DND-41 (cell line): ENCODE measurements at regions not wholly inside any gene's neighbourhood (a gene's known extent, or its start where the extent isn't known, plus 50 kb on each side); places are given as distances from the start of the nearest gene placed in this dataset.

Experiments
- ATAC-seq: fragments of 200-7000 bp; cut with Tn5 transposase; 3 replicates; pipeline ENCODE4 v1.9.1; 2021; ENCODE audit warnings: low read depth; ENCODE audit not compliant: insufficient read depth
- DNase-seq: peaks from one replicate; pipeline ENCODE4 v3.0.0-alpha.2; 2020
- H2AFZ ChIP-seq: 2 replicates; pipeline ENCODE4 v1.6.0; 2012; ENCODE audit warnings: low read depth, low read length
- H3K27ac ChIP-seq: 2 replicates; pipeline ENCODE4 v1.5.1; 2012; ENCODE audit warnings: low read length, inconsistent platforms
- H3K27me3 ChIP-seq: fragments of 200-600 bp; sonication (generic); 2 replicates; pipeline ENCODE4 v1.6.0; 2012; ENCODE audit warnings: low read length, mild to moderate bottlenecking, inconsistent platforms; ENCODE audit not compliant: insufficient read depth, poor library complexity
- H3K36me3 ChIP-seq: 2 replicates; pipeline ENCODE4 v1.5.1; 2012; ENCODE audit warnings: low read length, inconsistent platforms; ENCODE audit not compliant: insufficient read depth
- H3K4me1 ChIP-seq: 2 replicates; pipeline ENCODE4 v1.5.1; 2012; ENCODE audit warnings: mild to moderate bottlenecking, low read length; ENCODE audit not compliant: insufficient read depth
- H3K4me2 ChIP-seq: 2 replicates; pipeline ENCODE4 v1.6.0; 2012; ENCODE audit warnings: mild to moderate bottlenecking, moderate library complexity, low read length, inconsistent platforms; ENCODE audit not compliant: insufficient read depth
- H3K4me3 ChIP-seq, 2 experiments: fragments of 200-600 bp in 1 of 2; shearing (Covaris generic) in 1 of 2; 2 replicates each; pipeline ENCODE4 v1.5.1; 2012 to 2016; ENCODE audit warnings: inconsistent platforms in 2 of 2, low read length in 2 of 2, mild to moderate bottlenecking in 2 of 2, low read depth in 1 of 2, moderate library complexity in 1 of 2
- H3K79me2 ChIP-seq: 2 replicates; pipeline ENCODE4 v1.6.0; 2012; ENCODE audit warnings: low read length, inconsistent platforms; ENCODE audit not compliant: insufficient read depth
- H3K9ac ChIP-seq: 2 replicates; pipeline ENCODE4 v1.6.0; 2012; ENCODE audit warnings: low read depth, mild to moderate bottlenecking, inconsistent platforms, low read length, moderate library complexity
- H3K9me3 ChIP-seq: 2 replicates; pipeline ENCODE4 v1.5.1; 2012; ENCODE audit warnings: low read length, moderate library complexity, mild to moderate bottlenecking, inconsistent platforms; ENCODE audit not compliant: insufficient read depth, severe bottlenecking
- H4K20me1 ChIP-seq: 2 replicates; pipeline ENCODE4 v1.6.0; 2012; ENCODE audit warnings: low read length; ENCODE audit not compliant: insufficient read depth
- EZH2 ChIP-seq: IDR thresholded peaks from 3 replicates; pipeline ENCODE4 v1.6.1; 2012; ENCODE audit warnings: borderline replicate concordance, low read depth, mild to moderate bottlenecking, moderate library complexity, low read length, inconsistent platforms; ENCODE audit not compliant: severe bottlenecking
- TF ChIP-seq, protein P1 (sequence below): IDR thresholded peaks from 2 replicates; pipeline ENCODE4 v1.5.1; 2012; ENCODE audit warnings: borderline replicate concordance, low read length, moderate library complexity, mild to moderate bottlenecking; ENCODE audit not compliant: poor library complexity, severe bottlenecking; ENCODE audit errors: extremely low read depth

DNA sequence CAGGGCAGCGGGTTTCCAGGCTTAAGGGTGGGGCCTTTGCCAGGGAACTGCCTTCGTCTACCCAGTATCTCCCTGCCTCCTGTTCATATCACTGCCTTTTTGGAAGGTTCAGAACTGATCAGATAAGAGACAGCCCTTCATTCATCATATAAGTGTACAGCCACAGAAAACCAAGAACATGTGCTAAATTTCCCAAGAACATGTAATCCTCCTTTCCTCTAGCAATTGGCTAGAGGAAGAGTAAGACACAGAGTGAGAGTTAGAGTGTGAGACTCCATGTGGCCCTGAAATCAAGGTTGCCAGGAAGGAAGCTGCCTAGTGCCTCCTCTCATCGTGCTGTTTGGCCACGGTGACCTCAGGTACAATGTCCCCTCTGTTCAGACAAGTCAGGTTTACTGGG is 770.9 kb downstream of the TNS3 start:
- H3K27me3 ChIP-seq: no peaks in the 10 kb centered on the region
- no peak overlapping the region for H3K4me2 ChIP-seq
- TF ChIP-seq, protein P1, sequence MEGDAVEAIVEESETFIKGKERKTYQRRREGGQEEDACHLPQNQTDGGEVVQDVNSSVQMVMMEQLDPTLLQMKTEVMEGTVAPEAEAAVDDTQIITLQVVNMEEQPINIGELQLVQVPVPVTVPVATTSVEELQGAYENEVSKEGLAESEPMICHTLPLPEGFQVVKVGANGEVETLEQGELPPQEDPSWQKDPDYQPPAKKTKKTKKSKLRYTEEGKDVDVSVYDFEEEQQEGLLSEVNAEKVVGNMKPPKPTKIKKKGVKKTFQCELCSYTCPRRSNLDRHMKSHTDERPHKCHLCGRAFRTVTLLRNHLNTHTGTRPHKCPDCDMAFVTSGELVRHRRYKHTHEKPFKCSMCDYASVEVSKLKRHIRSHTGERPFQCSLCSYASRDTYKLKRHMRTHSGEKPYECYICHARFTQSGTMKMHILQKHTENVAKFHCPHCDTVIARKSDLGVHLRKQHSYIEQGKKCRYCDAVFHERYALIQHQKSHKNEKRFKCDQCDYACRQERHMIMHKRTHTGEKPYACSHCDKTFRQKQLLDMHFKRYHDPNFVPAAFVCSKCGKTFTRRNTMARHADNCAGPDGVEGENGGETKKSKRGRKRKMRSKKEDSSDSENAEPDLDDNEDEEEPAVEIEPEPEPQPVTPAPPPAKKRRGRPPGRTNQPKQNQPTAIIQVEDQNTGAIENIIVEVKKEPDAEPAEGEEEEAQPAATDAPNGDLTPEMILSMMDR: no peak
- no peak for TF ChIP-seq EZH2
- no peaks in the 10 kb centered on the region for H3K4me1 ChIP-seq
- H2AFZ ChIP-seq: no peak overlapping the region
- no peaks in the 10 kb centered on the region for H3K79me2 ChIP-seq
- ATAC-seq (no peak), DNase-seq (no peak)
- H3K4me3 ChIP-seq: no peak overlapping the region
- H3K27ac ChIP-seq: no peak overlapping the region
- no peaks in the 10 kb centered on the region for H4K20me1 ChIP-seq
- H3K9ac ChIP-seq: no peak overlapping the region
- H3K36me3 ChIP-seq: no peaks in the 10 kb centered on the region
- no peaks in the 10 kb centered on the region for H3K9me3 ChIP-seq

DNA sequence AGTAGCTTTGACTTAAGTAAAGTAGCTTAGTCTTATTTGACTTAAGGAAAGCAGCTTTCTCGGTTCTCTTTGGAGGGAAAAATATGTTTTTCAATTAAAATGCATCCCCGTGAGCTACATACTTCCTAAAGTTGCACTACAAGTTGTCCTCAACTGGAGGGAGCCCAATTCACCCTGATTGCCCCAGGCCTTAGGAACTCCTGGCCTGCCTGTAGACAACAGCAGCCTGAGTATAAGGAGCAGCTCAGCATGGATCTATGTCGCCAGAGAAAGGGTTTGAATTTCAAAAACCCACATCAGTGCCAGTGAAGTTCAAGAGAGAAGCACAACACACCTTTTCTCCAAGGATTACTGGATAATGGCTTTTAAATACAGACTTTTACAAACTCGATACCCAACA is 772.0 kb downstream of the TNS3 start:
- no peak for ATAC-seq
- H4K20me1 ChIP-seq: no peaks in the 10 kb centered on the region

DNA sequence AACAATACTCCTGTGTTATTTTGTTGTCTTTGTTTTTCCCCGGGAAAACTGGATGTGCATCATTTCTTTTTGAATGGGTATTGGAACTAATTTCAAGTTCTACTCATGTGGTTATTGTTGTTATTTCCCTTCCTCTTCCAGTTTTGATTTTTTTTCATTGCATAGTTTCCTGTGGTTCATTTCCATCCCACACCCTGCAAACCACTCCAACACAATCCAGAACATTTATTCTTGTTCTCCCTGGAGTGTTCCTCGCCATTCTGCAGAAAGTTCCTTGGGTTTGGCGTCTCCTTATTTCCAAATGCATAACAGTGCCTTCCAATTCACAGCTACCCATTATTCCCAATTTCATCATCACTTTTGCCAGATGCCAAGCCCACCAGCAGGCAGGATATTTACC is 775.1 kb downstream of the TNS3 start:
- Histone ChIP-seq H3K36me3 (no peaks in the 10 kb centered on the region), H3K27ac (no peak overlapping the region), H2AFZ (no peak overlapping the region), H3K4me2 (no peak overlapping the region), H3K4me1 (no peaks in the 10 kb centered on the region), H4K20me1 (no peaks in the 10 kb centered on the region), H3K27me3 (no peaks in the 10 kb centered on the region), H3K79me2 (no peaks in the 10 kb centered on the region), H3K9me3 (no peaks in the 10 kb centered on the region), H3K9ac (no peak overlapping the region), H3K4me3 (no peak overlapping the region)
- DNase-seq (no peak), ATAC-seq (no peak)
- TF ChIP-seq, protein P1: no peak
- no peak for TF ChIP-seq EZH2

More for the DNA sequence above, 772.0 kb downstream of the TNS3 start:
- Histone ChIP-seq H3K79me2 (no peaks in the 10 kb centered on the region), H3K36me3 (no peaks in the 10 kb centered on the region), H3K4me3 (no peak overlapping the region), H2AFZ (no peak overlapping the region), H3K27me3 (no peaks in the 10 kb centered on the region), H3K9ac (no peak overlapping the region), H3K4me2 (no peak overlapping the region), H3K27ac (no peak overlapping the region), H3K4me1 (no peaks in the 10 kb centered on the region), H3K9me3 (no peaks in the 10 kb centered on the region)
- TF ChIP-seq, protein P1: no peak
- TF ChIP-seq EZH2: no peak
- no peak for DNase-seq

DNA sequence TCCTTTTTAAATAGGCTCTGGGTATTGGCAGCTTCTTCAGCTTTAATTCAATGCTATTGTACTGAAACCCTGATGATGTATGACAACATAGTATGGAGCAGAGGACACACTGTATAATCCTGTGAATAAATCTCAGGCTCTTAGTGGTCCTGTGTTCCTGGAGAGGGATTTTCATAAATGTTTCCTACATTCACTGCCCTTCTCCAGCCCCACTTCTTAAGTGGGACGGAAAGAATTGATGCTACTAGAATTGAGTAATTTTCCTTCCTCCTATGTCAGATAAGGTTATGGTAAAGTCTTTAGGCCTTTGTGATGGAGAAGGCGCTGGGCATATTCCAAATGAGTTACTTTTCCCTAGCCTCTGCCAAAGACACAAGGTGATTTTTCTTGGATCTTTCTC is 779.4 kb downstream of the TNS3 start:
- Histone ChIP-seq H3K4me3 (no peak overlapping the region), H3K9me3 (no peaks in the 10 kb centered on the region), H3K27ac (no peak overlapping the region), H4K20me1 (no peaks in the 10 kb centered on the region), H3K9ac (no peak overlapping the region), H3K4me2 (no peak overlapping the region), H3K79me2 (no peaks in the 10 kb centered on the region), H3K36me3 (no peaks in the 10 kb centered on the region), H3K4me1 (no peaks in the 10 kb centered on the region), H3K27me3 (no peaks in the 10 kb centered on the region), H2AFZ (no peak overlapping the region)
- ATAC-seq (no peak), DNase-seq (no peak)
- TF ChIP-seq, protein P1: no peak
- TF ChIP-seq EZH2: no peak
